ENCODE measurements at regions not wholly inside any gene's neighbourhood (a gene's known extent, or its start where the extent isn't known, plus 50 kb on each side); places are given as distances from the start of the nearest gene placed in this dataset.

- TF ChIP-seq CTCF (conservative IDR thresholded peaks at IDR 0.05) = no peak
- TF ChIP-seq EZH2 (IDR thresholded peaks at IDR 0.05; ENCODE audit: low read depth) = no peak
Observed at GRCh38 chr4:183830438-183830985, 74.6 kb upstream of the STOX2 start.

Data from PC-9 (cell line).